ENCODE measurements at regions not wholly inside any gene's neighbourhood (a gene's known extent, or its start where the extent isn't known, plus 50 kb on each side); places are given as distances from the start of the nearest gene placed in this dataset.
"Not testable (repeated sequence)": the region's sequence is repeated elsewhere in the genome, so short reads cannot be mapped to it uniquely, and the experiment has no call there.

DNA sequence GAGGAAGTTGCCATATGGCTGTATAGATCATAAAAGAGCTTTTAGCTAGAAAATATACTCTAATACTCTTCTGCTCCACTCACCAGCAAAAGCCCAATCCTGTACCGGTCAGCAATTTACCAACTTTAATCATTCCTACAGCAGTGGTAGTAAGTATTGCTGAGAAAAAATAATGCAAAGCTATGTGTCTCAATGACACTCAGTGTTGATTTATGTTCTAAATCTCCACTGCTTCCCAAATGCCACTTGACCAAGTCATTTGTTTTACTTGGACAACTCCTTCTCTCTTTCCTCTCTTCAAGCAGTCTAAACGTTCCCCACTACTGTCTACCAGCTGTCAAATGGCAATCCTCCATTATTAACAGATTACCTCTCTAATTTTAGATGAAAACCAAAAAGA lies 201.8 kb upstream of the GK2 start:
- DNase-seq (ENCODE audit: low spot score) = no peak

DNA sequence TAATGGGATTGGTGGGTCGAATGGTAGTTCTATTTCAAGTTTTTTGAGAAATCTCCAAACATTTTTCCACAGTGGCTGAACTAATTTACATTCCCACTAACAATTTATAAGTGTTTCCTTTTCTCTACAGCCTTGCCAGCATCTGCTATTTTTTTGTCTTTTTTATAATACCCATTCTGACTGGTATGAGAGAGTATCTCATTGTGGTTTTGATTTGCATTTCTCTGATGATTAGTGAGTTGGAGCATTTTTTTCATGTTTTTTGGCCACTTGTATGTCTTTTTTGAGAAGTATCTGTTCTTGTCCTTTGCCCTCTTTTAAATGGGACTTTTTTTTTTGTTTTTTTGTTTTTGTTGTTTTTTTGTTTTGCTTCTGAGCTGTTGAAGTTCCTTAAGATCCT lies 200.0 kb upstream of the GK2 start:
- no peak for DNase-seq (ENCODE audit: low spot score)

DNA sequence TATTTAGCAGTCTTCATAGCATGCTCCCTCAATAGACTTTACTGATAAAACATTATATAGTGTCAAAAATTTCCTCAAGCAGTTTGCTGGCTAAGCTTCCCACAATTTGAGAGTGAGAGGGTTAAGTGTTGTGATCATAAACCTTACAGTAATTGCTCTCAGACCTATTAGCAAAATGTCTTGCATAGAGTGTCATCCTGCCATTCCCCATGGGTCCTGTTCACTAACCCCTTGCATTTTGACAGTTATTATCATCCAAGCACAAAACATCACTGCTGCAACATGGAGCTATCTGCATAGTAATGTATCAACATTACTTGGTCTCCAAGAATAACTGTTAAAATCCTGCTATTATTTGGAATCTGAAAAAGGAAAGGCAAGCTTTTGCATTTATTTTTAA lies 196.1 kb upstream of the GK2 start:
- DNase-seq (ENCODE audit: low spot score) = no peak

DNA sequence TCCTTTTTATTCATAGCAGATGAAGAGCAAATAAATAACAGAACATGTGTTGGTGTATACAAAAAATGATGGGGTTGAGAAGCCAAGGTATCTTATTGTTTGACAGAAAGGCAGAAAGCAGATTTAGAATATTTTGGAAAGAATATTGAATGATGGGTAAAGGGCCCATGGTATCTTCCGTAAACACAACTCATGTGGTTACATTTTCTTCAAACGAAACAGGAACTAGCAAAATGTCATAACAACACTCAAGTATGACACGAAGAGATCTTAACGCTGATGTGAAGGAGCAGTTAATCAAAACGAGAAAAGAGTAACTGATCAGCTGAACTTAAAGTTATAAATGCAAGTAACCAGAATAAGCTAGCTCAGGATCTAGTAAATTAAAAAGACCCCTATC lies 195.7 kb upstream of the GK2 start:
- DNase-seq (ENCODE audit: low spot score) = no peak

DNA sequence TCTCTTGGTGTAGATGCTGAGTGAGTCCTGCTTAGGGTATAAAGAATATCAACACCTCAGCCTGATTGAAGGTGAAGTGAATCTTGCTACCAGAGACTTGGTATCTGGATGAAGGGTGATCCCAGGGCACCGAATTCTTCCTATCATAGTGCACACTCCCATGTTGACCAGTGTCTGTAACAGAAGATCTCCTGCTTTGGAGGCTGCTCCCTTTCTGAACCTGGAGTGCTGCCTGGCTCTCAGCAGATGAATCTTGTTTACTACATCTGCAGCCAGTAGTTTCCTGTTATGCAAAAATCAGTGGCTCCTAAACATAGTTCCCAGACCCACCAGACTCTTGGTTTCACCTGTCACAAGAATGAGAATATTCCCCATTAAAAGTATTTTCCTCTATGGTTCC lies 191.7 kb upstream of the GK2 start:
- no peak for DNase-seq (ENCODE audit: low spot score)

DNA sequence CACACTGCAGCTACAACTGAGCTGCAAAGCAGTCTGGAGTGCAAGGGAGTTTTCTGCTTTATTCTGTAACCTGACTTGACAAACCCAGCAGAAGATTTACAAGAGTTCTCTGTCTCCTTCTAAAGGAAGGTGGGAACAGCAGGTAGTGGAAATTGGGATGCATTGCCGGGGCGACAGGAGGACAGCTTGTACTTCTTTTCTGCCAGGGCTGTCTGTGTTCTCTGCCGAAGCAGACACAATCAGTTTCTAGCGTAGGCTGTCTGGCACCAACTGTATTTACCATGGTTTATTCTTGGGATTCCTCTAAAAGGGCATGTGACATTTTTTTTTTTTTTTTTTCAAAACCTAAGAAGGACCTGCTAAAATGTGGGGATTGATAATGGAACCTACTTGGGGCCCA lies 190.8 kb upstream of the GK2 start:
- DNase-seq (ENCODE audit: low spot score) = no peak

DNA sequence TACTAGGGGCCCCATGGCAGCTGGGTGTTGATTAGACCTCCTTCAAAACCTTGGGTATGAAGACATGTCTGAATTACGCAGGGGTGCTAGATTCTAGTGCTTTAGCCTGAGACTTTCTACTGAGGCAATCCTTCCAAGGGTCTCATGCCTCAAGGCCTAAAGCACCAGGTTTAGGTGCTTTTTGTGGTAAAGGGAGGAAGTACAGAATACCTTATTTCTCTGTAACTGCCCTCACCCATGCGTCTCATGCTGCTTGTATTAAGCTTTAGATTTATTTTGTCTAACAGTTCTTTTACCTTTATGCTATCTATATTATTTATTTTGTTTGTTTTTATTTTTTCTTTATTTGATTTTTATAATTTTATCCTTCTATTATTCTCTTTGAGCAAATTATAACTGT lies 190.2 kb upstream of the GK2 start:
- no peak for DNase-seq (ENCODE audit: low spot score)

DNA sequence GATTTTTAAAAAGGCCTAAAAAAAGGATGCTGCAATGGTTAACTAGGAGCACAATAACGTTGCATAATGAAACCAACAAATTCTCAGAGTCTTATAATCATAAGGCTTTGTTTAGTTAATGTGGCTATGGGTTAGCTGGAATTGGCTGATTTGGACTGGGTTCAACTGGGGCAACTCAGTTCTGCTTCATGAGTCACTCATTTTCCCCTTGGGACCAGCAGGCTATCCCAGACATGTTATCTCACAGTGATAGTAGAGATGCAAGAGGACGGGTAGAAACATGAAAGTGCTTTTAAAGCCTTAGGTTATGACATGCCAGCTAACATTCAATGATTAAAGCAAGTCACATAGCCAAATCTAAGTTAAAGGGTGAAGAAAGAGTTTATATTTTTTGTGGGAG lies 189.2 kb upstream of the GK2 start:
- DNase-seq (ENCODE audit: low spot score) = no peak

DNA sequence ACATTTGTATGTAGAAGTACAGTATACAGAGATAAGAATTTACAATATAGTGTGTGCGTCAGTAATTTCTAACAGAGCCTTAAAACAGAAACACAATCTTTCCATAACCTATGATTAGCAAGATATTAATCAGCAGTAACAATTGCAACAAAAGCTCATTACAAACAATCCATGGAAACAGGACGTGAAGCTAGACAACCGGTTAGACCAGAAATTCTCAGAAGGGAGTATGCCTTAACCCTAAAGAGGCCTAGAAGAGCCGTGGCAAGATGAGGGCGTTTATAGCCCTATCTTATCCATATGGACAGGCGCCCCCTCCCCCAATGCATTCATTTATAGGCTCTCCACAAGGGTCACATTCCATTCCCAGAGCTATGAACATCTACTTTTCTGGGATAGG lies 184.2 kb upstream of the GK2 start:
- DNase-seq (ENCODE audit: low spot score) = not testable (repeated sequence)

DNA sequence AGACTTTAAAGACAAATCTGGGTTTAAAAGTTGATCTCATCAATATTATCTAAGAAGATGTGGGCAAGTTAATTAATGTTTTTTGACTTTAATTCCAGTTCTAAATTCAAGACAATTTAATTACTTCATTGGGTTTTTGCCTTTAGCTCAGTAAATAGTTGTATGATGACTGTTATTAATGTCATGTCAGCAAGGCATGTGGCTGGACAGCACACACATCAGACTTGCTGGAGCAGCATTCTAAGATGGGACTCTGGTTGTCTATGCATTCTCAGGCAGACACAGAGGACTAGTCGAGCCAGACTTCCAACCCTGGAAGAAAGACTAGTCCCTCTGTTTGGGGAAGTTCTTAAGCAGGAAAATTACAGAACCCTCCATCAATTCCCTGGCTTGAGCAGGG lies 180.7 kb upstream of the GK2 start:
- DNase-seq (ENCODE audit: low spot score) = no peak

DNA sequence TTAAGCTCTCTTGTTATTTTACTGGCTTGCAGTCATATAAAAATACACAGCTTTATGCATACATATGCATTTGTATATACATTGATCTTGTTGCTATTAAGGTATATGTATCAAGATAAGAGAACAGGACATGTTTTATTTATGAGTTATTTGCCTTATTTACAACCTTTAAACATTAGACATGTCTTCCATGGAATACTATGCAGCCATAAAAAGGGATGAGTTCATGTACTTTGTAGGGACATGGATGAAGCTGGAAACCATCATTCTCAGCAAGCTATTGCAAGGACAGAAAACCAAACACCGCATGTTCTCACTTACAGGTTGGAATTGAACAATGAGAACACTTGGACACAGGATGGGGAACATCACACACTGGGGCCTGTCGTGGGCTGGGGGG lies 179.2 kb upstream of the GK2 start:
- DNase-seq (ENCODE audit: low spot score) = not testable (repeated sequence)

DNA sequence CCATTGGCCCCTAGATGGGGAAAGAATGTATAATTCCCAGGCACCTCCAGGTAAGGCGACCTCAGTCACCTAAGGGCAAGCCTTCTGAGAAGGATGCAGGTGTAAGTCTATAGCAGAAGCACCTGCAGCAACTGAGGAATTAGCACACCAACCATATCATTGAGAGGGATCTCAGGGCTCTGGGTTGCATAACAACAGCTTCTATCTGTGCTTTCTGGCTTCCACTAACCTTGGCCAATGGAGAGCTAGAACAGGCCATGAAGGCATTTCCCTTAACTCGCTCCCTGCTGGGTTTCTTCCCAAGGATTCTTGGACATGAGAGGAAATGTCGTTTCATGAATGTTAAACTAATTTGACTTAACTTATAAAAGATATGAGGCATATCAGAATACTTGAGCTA lies 177.8 kb upstream of the GK2 start:
- DNase-seq (ENCODE audit: low spot score) = no peak

DNA sequence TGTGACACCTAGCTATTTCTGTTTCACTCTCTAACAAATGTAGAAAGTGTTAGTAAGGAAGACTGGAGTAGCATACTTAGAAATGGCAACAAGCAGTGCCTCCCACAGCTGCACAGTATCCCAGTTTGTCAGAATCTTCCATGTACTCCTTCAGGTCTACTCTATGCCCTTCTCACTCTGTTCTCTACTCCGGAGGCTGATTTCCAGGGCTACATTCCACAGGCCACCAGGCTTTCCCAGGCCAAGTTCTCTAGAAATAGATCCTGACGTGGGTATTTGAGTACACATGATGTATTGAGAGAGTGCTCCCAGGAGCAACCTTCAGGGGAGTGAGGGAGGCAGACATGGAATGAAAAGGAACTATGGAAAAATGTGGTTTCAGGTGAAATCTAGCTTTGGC lies 177.3 kb upstream of the GK2 start:
- DNase-seq (ENCODE audit: low spot score) = no peak

DNA sequence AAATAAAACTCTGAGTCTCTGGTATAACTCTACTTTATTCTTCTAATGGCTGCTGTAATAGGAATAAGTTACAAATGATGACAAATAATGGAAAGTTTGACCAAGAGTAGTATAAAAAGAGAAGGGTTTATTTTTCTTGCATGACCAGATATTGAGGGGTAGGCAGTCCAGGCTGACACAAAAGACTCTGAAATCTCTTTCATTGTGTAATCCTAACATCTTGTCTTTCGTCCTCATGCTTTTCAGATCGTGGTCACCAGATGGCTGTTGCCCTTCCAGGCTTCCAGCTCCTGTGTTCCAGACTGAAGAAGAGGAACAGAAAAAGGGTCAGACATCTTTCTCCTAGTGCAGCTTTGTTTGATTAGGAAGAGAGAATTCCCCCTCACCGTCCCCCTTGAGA lies 176.9 kb upstream of the GK2 start:
- DNase-seq (ENCODE audit: low spot score) = no peak

DNA sequence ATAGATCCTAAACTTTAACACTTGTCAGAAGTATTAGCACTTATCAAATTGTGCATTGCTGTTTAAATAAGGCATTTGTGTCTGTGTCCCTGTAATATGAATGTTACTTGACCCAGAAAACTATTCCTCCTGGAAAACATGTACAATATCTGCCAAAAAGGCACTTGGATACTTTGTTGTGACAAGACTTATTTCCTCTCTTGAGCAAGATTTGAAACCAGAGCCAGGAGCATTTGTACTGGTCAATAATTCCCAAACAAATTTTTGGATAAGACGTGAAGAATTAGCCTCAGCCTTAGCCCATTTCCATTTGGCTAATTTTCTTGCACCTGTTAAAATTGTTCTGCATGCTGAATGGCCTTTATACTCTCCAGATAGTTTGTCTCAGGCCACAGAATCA lies 176.3 kb upstream of the GK2 start:
- no peak for DNase-seq (ENCODE audit: low spot score)

DNA sequence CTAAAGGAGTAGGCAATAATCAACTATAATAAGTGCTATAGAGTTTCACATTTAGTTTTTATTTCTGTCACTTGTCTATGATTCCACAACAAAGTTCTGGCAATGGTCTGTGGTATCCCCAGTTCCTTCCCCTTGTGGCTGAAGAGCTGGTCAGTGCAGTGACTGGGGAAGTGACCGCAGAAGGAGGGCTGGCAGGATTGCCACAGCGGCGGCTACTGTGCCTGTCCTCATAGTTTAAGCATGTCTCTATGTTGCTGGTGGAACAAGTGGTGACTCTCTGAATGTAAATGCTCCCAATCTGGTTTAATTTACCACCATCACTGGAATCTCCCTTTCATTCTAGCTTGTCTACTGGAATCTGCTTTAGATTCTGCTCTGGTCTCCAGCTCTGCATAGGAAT lies 170.6 kb upstream of the GK2 start:
- DNase-seq (ENCODE audit: low spot score) = no peak

DNA sequence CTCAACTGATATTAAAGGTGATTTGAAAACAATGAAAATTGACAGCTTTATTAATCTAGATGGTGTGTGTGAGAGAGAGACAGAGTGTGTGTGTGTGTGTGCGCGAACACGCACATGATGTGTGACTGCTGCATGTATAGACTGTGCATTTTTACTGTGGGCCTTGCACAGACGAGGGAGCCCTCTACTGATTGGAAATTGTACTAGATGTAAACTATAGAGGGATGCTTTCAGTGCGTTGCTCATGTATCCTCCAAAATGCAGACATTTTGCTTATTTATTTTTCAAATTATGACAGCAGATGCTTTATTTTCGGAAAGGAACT lies 168.4 kb upstream of the GK2 start:
- peak; percentile 18 for DNase-seq (ENCODE audit: low spot score)

DNA sequence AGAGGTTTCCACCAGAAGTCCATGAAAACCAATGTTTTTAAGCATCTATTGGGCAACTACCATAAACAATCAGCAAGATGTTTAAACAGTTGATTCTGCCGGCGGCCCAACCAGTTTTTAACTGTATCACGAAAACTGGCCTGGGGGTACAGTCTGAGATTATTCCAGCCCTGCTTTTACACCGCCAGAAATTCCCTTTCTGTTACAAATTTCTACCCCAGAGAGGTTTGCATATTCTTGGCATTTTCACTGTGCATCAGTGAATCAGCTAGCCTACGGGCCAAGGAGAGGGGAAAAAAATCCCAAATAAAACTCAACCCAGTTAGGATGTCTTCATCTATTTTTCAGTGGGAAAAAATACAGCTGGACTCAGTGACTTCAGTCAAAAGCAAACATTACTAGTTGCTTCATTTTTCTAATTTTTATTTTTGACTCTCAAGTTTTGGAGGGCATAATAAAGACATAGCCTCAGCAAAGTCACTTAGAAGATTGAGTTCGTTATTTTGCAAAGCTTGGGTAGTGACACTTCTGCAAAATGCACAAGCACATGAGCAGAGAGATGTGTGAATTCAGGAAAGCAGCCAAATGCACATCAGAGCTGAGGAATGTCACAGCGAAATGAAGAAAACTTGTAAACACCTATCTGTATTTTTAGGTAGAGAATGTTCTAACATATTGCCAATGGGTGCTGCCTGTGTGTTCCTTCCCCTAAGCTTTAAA lies 167.8 kb upstream of the GK2 start:
- no peak for DNase-seq (ENCODE audit: low spot score)

DNA sequence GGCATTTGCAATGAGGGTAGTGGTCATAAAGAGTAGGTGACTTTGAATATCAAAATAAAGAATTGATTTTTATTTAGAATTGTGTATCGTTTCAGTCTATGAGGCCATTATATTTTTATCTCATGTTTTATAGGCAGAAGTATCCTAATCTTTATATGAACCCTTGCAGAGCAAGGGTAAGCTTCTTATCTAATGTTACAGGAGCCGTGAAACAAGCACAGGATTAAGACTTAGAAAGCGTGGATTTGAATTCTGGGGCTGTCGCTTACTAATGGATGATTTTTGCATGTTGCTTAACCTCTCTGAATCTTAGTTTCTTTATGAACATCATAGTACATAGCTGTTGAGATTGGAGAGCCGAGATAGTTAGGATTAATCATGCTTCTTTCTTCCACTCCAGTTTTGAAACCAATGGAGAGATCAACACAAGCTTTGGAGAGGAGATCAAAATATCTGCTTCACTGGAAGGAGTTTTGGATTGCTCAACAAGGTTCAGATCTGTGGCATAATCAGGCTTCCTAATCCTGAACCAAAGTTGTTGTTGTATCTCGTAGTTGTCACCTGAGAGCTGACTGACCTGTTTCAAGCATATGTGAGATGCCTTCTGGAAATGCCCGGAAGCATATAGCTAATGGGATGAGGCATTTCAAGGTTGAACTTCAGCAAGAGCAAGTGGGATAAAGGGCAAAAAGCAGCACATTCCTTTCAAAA lies 166.9 kb upstream of the GK2 start:
- no peak for DNase-seq (ENCODE audit: low spot score)

DNA sequence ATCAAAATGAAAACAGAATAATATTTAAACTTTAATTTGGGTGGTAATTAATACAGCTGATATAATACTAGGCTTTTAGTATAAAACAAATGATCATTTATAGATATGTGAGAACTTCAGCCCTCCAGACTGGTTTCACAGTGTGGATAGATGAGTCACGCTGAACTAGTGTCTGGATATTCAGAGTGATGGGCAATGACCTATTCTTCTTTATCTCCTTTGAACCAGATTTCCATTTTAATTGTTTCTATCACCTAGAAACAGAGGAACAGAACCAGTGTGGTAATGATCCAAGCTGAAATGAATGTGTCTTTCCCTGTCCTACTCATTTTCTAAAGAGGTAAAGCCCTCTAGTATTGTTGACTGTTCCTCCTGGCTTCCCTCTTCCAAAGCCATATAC lies 155.2 kb upstream of the GK2 start:
- DNase-seq (ENCODE audit: low spot score) = no peak

DNA sequence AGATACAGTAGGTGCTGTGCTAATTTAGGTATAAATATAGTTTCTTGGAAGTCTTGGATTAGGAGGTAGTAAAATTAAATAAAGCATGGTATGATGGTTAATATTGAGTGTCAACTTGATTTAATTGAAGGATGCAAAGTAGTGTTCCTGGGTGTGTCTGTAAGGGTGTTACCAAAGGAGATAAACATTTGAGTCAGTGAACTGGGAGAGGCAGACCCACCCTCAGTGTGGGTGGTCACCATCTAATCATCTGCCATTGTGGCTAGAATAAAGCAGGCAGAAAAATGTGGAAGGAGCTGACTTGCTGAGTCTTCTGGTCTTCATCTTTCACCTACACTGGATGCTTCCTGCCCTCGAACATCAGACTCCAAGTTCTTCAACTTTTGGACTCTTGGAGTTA lies 153.7 kb upstream of the GK2 start:
- DNase-seq (ENCODE audit: low spot score) = no peak

DNA sequence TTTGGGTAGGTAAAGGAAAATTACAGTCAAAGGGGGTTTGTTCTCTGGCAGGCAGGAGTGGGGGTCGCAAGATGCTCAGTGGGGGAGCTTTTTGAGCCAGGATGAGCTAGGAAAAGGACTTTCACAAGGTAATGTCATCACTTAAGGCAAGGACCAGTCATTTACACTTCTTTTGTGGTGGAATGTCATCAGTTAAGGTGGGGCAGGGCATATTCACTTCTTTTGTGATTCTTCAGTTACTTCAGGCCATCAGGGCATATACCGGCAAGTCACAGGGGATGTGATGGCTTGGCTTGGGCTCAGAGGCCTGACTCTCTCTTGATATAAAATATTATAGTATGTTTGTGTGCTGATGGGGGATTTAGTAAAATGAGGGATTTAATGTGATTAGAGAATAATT lies 151.4 kb upstream of the GK2 start:
- not testable (repeated sequence) for DNase-seq (ENCODE audit: low spot score)

DNA sequence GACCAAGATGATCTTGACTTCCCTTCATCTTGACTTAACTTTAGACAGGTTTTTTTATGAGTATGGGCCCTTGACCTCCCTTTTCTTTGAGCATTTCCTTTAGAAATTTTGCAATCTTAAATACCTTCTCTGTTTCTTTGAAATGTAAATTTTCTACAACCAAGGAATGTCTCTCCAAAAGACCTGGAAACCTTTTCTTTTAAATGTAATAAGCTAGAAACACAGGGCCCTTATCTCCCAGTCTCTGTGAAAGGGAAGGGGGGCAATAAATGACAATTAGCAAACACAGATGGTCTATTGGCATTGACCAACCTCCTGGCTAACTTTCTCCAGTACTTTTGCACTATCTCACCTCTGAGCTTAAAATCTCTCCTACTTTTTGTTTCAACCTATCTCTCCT lies 144.3 kb upstream of the GK2 start:
- DNase-seq (ENCODE audit: low spot score) = no peak

DNA sequence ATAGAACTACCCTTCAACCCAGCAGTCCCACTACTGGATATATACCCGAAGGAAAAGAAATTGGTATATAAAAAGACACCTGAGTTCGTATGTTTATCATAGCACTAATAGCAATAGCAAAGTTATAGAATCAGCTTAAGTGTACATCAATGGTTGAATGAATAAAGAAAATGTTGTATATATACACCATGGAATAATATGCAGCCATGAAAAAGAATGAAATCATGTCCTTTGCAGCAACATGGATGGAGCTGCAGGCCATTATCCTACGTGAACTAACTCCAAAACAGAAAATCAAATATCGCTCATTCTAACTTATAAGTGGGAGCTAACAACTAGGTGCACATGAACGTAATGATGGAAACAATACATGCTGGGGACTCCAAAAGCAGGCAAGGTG lies 143.5 kb upstream of the GK2 start:
- no peak for DNase-seq (ENCODE audit: low spot score)
